ENCODE measurements at regions not wholly inside any gene's neighbourhood (a gene's known extent, or its start where the extent isn't known, plus 50 kb on each side); places are given as distances from the start of the nearest gene placed in this dataset.

DNA sequence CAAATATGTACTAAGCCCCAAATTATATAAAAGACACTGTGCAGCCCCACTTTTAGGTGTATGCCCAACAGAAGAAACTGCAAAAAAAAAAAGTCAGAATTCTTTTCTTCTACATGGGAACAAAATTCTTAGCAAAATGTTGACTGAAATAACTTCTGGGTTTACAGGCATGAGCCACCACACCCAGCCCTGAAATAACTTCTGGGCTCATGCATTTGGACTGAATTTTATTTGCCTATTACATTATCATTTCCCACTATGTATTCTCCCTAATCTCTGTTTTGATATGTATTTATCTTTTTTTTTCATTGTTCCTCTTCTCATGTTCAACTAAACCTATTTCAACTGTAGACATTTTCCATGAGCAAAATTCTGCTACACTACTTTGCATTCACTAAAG is 169.2 kb downstream of the GRIN2B start:
- H3K4me3 ChIP-seq (ENCODE audit: insufficient read depth, low read depth, low read length), result no peak overlapping the region
- no peaks in the 10 kb centered on the region for H3K36me3 ChIP-seq (replicated peaks; ENCODE audit: control insufficient read depth, insufficient read depth, low read length)
- H3K27me3 ChIP-seq (ENCODE audit: control insufficient read depth, insufficient read depth, low read length), result no peaks in the 10 kb centered on the region; the same call in 1 of the 2 replicates
- DNase-seq, result no peak

DNA sequence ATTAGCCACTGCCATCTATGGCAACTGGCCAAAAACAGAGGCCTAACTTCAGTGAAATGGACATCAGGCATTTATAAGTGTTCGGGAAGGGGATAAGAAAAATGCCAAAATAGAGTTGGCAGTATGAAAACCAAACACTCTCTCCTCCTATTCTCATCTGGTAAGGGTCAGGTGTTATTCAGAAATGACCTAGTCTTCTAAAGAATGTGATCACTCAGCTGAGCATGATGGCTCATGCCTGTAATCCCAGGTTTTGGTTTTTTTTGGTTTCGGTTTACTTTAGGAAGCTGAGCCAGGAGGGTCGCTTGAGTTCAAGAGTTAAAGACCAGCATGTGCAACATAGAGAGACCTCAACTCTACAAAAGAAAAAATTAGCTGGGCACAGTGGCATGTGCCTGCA is 170.3 kb downstream of the GRIN2B start:
- Histone ChIP-seq H3K4me3 (ENCODE audit: insufficient read depth, low read depth, low read length) (no peak overlapping the region), H3K27me3 (ENCODE audit: control insufficient read depth, insufficient read depth, low read length) (no peaks in the 10 kb centered on the region; the same call in 1 of the 2 replicates), H3K36me3 (replicated peaks; ENCODE audit: control insufficient read depth, insufficient read depth, low read length) (no peaks in the 10 kb centered on the region)
- no peak for DNase-seq

DNA sequence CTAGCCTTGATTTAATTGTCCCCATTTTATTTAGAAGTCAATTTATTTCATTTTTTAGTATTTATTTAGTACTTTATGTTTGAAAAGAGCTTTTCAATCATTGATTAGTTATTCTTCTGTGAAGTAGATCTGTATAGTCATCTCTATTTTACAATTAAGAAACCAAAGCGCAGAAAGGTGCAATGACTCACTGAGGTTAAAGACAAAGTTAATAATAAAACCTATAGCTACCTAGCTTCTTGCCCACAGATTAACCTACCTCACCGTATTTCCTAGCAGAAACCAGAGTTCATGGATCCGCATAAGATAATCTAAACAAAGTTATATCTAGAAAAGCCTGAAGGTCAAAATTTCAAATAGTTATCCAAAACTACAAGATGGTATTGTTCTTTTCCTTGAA is 176.4 kb downstream of the GRIN2B start:
- H3K27me3 ChIP-seq (ENCODE audit: control insufficient read depth, insufficient read depth, low read length), result no peaks in the 10 kb centered on the region
- no peak for DNase-seq
- H3K4me3 ChIP-seq (ENCODE audit: insufficient read depth, low read depth, low read length), result no peak overlapping the region
- H3K36me3 ChIP-seq (replicated peaks; ENCODE audit: control insufficient read depth, insufficient read depth, low read length), result no peaks in the 10 kb centered on the region

- no peak for DNase-seq
- no peaks in the 10 kb centered on the region for H3K27me3 ChIP-seq (ENCODE audit: control insufficient read depth, insufficient read depth, low read length)
Measured at GRCh38 chr12:13801543-13801942, 179.9 kb downstream of the GRIN2B start.

GRCh38 chr12:13799574-13799973 is 181.8 kb downstream of the GRIN2B start:
- H3K4me3 ChIP-seq (ENCODE audit: insufficient read depth, low read depth, low read length), result no peak overlapping the region
- H3K36me3 ChIP-seq (replicated peaks; ENCODE audit: control insufficient read depth, insufficient read depth, low read length), result no peaks in the 10 kb centered on the region
- DNase-seq, result peak; percentile 23
- H3K27me3 ChIP-seq (ENCODE audit: control insufficient read depth, insufficient read depth, low read length), result no peaks in the 10 kb centered on the region

More at GRCh38 chr12:13801543-13801942, 179.9 kb downstream of the GRIN2B start:
- no peaks in the 10 kb centered on the region for H3K36me3 ChIP-seq (replicated peaks; ENCODE audit: control insufficient read depth, insufficient read depth, low read length)
- H3K4me3 ChIP-seq (ENCODE audit: insufficient read depth, low read depth, low read length), result no peak overlapping the region

GRCh38 chr12:13798162-13798561 is 183.2 kb downstream of the GRIN2B start:
- no peaks in the 10 kb centered on the region for H3K27me3 ChIP-seq (ENCODE audit: control insufficient read depth, insufficient read depth, low read length)
- DNase-seq, result no peak
- H3K36me3 ChIP-seq (replicated peaks; ENCODE audit: control insufficient read depth, insufficient read depth, low read length), result no peaks in the 10 kb centered on the region
- H3K4me3 ChIP-seq (ENCODE audit: insufficient read depth, low read depth, low read length), result no peak overlapping the region

GRCh38 chr12:13794706-13795105 is 186.7 kb downstream of the GRIN2B start:
- no peaks in the 10 kb centered on the region for H3K27me3 ChIP-seq (ENCODE audit: control insufficient read depth, insufficient read depth, low read length)
- DNase-seq, result no peak
- H3K4me3 ChIP-seq (ENCODE audit: insufficient read depth, low read depth, low read length), result no peak overlapping the region
- no peaks in the 10 kb centered on the region for H3K36me3 ChIP-seq (replicated peaks; ENCODE audit: control insufficient read depth, insufficient read depth, low read length)

GRCh38 chr12:13790317-13790716 is 191.1 kb downstream of the GRIN2B start:
- Histone ChIP-seq H3K27me3 (ENCODE audit: control insufficient read depth, insufficient read depth, low read length) (no peaks in the 10 kb centered on the region), H3K36me3 (replicated peaks; ENCODE audit: control insufficient read depth, insufficient read depth, low read length) (no peaks in the 10 kb centered on the region), H3K4me3 (ENCODE audit: insufficient read depth, low read depth, low read length) (no peak overlapping the region)
- DNase-seq, result no peak

DNA sequence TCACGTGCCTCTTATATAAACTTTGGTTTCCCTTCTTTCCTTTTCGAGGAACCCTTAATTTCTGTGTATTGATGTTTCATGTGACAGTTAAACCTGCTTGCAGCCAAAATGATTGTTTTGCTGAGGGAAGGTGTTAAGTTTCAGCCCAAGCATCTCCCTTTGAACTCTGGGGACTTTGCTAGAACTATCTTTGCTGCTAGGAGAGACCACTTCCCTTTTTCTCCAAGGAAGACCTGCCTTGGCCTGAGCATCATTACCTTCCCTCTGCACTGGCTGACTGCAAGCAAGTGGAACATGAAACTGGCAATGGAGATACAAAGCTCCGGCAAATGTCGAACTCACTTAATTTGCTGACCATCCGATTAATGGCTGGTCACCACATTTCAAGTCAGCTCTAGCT is 192.8 kb downstream of the GRIN2B start:
- no peaks in the 10 kb centered on the region for H3K27me3 ChIP-seq (ENCODE audit: control insufficient read depth, insufficient read depth, low read length)
- H3K36me3 ChIP-seq (replicated peaks; ENCODE audit: control insufficient read depth, insufficient read depth, low read length), result no peaks in the 10 kb centered on the region
- no peak overlapping the region for H3K4me3 ChIP-seq (ENCODE audit: insufficient read depth, low read depth, low read length)
- no peak for DNase-seq

DNA sequence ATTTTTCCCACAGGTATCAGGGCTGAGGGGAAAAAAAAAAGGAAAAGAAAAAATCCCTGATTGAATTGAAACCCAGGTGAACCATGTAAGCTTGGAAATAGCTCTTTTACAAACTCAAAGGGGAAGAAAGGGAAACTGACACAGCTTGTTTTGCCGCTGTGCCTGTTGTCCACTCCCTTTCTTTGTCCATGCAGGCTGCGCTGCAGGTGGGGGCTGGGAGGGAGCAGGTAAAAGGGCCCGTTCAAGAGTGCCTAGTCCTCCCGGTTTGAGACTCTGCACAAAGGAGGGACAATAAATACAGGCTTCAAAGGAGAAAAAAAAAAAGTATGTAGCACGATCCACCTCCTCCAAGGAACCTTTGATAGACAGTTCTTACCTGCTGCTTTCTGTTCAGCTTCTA is 194.8 kb downstream of the GRIN2B start:
- Histone ChIP-seq H3K4me3 (ENCODE audit: insufficient read depth, low read depth, low read length) (no peak overlapping the region), H3K36me3 (replicated peaks; ENCODE audit: control insufficient read depth, insufficient read depth, low read length) (no peaks in the 10 kb centered on the region), H3K27me3 (ENCODE audit: control insufficient read depth, insufficient read depth, low read length) (no peaks in the 10 kb centered on the region)
- DNase-seq, result no peak

DNA sequence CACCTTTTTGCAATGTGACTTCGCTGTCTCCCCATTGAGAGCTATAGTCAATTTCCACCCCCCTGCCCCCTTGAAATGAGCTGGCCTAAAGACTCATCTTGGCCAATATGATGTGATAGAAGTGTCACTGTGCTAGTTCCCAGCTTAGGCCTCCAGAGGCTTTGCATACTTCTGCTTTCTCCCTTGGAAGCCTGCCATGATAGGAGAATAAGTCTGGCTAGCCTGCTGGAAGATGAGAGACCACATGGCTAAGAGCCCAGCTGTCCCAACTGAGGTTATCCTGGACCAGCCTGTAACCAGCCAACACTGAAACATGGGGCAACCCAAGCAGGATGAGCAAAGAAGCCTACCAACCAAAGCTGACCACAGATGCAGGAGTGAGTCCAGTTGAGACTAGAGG is 196.9 kb downstream of the GRIN2B start:
- Histone ChIP-seq H3K4me3 (ENCODE audit: insufficient read depth, low read depth, low read length) (no peak overlapping the region), H3K27me3 (ENCODE audit: control insufficient read depth, insufficient read depth, low read length) (no peaks in the 10 kb centered on the region), H3K36me3 (replicated peaks; ENCODE audit: control insufficient read depth, insufficient read depth, low read length) (no peaks in the 10 kb centered on the region)
- DNase-seq, result no peak

DNA sequence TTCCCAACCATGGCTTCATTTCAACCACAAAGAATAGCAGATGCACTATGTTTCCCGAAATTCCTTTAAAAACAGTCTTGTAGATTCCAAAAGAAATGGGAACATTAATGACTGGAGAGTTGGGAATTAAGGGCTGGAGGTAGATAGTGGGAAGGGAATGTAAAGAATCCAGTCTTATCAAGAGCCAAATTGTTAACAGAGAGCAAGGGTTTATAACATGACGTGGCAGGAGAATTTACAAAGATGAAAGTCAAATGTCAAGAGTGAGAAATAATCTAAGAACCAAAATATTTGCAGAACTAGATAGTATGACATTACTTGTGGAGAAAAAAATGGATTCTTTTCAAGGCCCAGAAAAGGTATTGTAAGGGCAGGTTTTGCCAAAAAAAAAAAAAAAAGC is 200.9 kb downstream of the GRIN2B start:
- H3K36me3 ChIP-seq (replicated peaks; ENCODE audit: control insufficient read depth, insufficient read depth, low read length), result no peaks in the 10 kb centered on the region
- no peak overlapping the region for H3K4me3 ChIP-seq (ENCODE audit: insufficient read depth, low read depth, low read length)
- DNase-seq, result no peak
- H3K27me3 ChIP-seq (ENCODE audit: control insufficient read depth, insufficient read depth, low read length), result peaks cover 3% of the 10 kb centered on the region; the same call in 1 of the 2 replicates

DNA sequence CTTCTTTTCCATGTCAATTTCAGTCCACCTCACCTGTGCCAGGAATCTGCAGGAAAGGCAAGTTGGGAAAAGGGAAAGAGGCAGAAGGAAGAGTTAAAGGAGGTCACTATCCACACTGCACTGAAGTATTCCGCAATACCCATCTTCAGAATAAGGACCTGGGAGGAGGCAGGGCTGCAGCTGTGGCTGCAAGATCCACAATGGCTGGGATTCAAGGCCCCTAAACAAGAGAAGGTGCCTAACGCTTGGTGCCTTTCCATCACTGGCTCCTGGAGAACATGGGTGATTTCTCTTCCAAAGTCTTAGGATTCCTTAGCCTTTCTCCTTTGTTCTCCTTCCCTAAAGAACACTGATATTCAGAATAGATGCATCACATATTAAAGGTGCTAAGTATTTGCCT is 204.0 kb downstream of the GRIN2B start:
- Histone ChIP-seq H3K36me3 (replicated peaks; ENCODE audit: control insufficient read depth, insufficient read depth, low read length) (no peaks in the 10 kb centered on the region), H3K27me3 (ENCODE audit: control insufficient read depth, insufficient read depth, low read length) (peaks cover 3% of the 10 kb centered on the region; the same call in 1 of the 2 replicates), H3K4me3 (ENCODE audit: insufficient read depth, low read depth, low read length) (no peak overlapping the region)
- DNase-seq, result no peak

- Histone ChIP-seq H3K27me3 (ENCODE audit: control insufficient read depth, insufficient read depth, low read length) (no peaks in the 10 kb centered on the region), H3K4me3 (ENCODE audit: insufficient read depth, low read depth, low read length) (no peak overlapping the region), H3K36me3 (replicated peaks; ENCODE audit: control insufficient read depth, insufficient read depth, low read length) (no peaks in the 10 kb centered on the region)
- DNase-seq, result no peak
Measured at GRCh38 chr12:13772264-13772663, 209.1 kb downstream of the GRIN2B start.

- Histone ChIP-seq H3K4me3 (ENCODE audit: insufficient read depth, low read depth, low read length) (no peak overlapping the region), H3K36me3 (replicated peaks; ENCODE audit: control insufficient read depth, insufficient read depth, low read length) (no peaks in the 10 kb centered on the region), H3K27me3 (ENCODE audit: control insufficient read depth, insufficient read depth, low read length) (no peaks in the 10 kb centered on the region)
- no peak for DNase-seq
Measured at GRCh38 chr12:13770576-13770975, 210.8 kb downstream of the GRIN2B start.

DNA sequence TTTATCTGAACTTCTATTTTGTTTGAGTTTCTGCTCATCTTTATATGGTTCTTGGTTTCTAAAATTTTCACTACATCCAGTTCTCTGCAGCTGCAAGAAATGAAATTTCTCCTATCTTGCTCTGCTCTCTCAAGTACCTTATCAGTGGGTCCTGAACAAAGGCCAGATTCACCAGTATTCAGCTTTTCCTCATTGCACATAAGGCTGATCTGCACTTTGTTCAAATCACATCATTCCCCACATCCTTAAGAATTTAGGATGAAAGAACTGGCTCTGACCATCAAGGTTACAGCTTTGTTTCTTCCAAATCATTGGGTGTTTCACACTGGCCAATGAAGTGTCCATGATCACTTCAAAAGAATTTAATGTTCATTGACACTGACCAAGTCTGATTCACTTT is 211.4 kb downstream of the GRIN2B start:
- no peak for DNase-seq
- Histone ChIP-seq H3K36me3 (replicated peaks; ENCODE audit: control insufficient read depth, insufficient read depth, low read length) (no peaks in the 10 kb centered on the region), H3K27me3 (ENCODE audit: control insufficient read depth, insufficient read depth, low read length) (no peaks in the 10 kb centered on the region), H3K4me3 (ENCODE audit: insufficient read depth, low read depth, low read length) (no peak overlapping the region)
